Astrocyte of the cerebellum (primary cell): ENCODE measurements at regions not wholly inside any gene's neighbourhood (a gene's known extent, or its start where the extent isn't known, plus 50 kb on each side); places are given as distances from the start of the nearest gene placed in this dataset.
A peak's percentile ranks its signal among the peaks of the same experiment; 100 is the strongest.

Experiments
- DNase-seq: peaks from one replicate; pipeline ENCODE4 v3.0.0-alpha.2; 2011; ENCODE audit warnings: low read depth
- H3K4me3 ChIP-seq: 2 replicates; pipeline ENCODE4 v1.5.1; 2011; ENCODE audit warnings: mild to moderate bottlenecking, low read depth, low read length, moderate library complexity
- CTCF ChIP-seq: IDR thresholded peaks from 2 replicates; pipeline ENCODE4 v1.5.1; 2012; ENCODE audit warnings: low read length, low read depth, moderate library complexity, mild to moderate bottlenecking; ENCODE audit errors: missing control alignments
- in situ Hi-C: cut with HindIII; loops from 2 replicates; pipeline ENCODE4 v1.10.0; 2017; ENCODE audit warnings: low sequenced_read_pairs

DNA sequence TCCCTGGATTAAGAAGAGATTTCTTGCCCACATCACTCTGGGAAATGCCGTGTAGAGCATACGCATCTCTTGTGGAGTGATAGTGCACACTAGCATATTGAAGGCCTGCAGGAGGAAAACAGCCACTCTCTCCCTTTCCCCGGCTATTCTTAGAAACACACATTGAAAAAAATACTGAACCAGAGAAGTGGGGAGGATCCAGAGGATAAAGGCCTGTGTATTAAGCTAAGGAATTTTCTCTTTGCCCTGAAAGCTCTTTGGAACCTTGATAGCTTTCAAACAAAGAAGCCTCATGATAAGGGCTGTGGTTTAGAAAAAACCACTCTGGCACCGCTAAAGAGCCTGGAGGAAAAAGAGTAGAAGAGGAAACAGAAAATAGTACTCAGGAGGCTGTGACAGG is 386.1 kb upstream of the NBEA start:
- no peak for DNase-seq
- H3K4me3 ChIP-seq = no peak overlapping the region
- in situ Hi-C loops = no loop called here
- no peak for TF ChIP-seq CTCF

GRCh38 chr13:34561033-34561432 is 381.0 kb upstream of the NBEA start:
- no peak for DNase-seq
- no peak overlapping the region for H3K4me3 ChIP-seq
- no peak for TF ChIP-seq CTCF
- in situ Hi-C loops = no loop called here

- H3K4me3 ChIP-seq = no peak overlapping the region
- in situ Hi-C loops = no loop called here
- no peak for TF ChIP-seq CTCF
- DNase-seq = no peak
Observed at GRCh38 chr13:34567597-34567996, 374.5 kb upstream of the NBEA start.

DNA sequence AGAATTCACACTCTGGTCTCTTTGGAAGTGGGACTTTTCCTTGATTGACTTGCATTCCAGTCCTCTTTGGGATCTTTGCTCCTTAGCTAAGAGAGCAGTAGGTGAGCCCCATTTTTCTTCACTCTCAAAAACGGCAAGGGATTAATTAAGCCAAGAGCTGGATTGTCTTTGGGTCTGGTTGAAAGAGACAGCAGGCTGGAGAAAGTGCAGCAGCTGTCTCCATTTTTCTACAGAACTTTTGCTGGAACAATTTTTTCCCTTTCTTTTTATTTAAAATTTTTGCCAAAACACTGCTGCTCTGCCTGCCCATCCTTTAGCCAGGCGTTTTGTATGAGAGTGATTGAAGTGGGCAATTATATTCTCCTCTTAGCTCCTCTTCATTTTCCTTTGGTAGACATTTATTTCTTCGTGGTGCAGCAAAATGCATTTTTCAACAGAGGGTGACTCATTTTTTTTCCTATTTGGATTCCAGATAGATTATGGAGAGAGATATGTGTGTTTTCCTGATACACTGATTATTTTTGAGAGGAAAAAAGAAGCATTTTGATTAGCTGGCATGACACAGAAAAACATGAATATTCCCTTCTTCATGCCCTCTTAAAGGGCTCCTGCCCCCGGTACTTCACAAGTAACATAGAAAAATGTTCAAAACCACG is 371.2 kb upstream of the NBEA start:
- in situ Hi-C loops = no loop called here
- TF ChIP-seq CTCF = no peak
- no peak overlapping the region for H3K4me3 ChIP-seq
- DNase-seq = no peak

- H3K4me3 ChIP-seq = no peak overlapping the region
- no peak for TF ChIP-seq CTCF
- in situ Hi-C loops = no loop called here
- no peak for DNase-seq
Observed at GRCh38 chr13:34571716-34572115, 370.4 kb upstream of the NBEA start.

DNA sequence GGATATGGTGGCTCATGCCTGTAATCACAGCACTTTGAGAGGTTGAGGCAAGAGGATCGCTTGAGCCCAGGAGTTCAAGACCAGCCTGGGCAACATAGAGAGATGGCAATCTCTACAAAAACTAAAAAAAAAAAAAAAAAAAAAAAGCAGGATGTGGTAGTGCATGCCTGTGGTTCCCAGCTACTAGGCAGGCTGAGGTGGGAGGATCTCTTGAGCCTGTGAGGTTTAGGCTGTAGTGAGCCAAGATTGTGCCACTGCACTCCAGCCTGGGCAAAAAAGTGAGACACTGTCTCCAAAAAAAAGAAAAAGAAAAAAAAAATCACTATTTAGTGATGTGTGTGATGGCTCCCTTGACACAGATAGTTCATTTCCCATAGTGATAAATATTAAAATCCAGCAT is 365.0 kb upstream of the NBEA start:
- peak; percentile 4 for DNase-seq
- in situ Hi-C loops = no loop called here
- no peak for TF ChIP-seq CTCF
- H3K4me3 ChIP-seq = no peak overlapping the region

GRCh38 chr13:34578471-34578870 is 363.6 kb upstream of the NBEA start:
- DNase-seq = no peak
- in situ Hi-C loops = no loop called here

More at GRCh38 chr13:34578471-34578870, 363.6 kb upstream of the NBEA start:
- no peak overlapping the region for H3K4me3 ChIP-seq
- TF ChIP-seq CTCF = no peak
